NT2/D1 (cell line): ENCODE measurements at regions not wholly inside any gene's neighbourhood (a gene's known extent, or its start where the extent isn't known, plus 50 kb on each side); places are given as distances from the start of the nearest gene placed in this dataset.

Source experiments
- YY1 ChIP-seq: IDR thresholded peaks from 2 replicates; pipeline ENCODE4 v1.6.1; 2011; ENCODE audit not compliant: insufficient read length, insufficient read depth
- ZNF274 ChIP-seq: IDR thresholded peaks from 2 replicates; pipeline ENCODE4 v1.6.1; 2011; ENCODE audit warnings: mild to moderate bottlenecking, low read depth, low read length

GRCh38 chr3:13197281-13197680 is 124.1 kb upstream of the IQSEC1 start:
- TF ChIP-seq ZNF274 (no peak), YY1 (no peak)
